ENCODE measurements at regions not wholly inside any gene's neighbourhood (a gene's known extent, or its start where the extent isn't known, plus 50 kb on each side); places are given as distances from the start of the nearest gene placed in this dataset.
"Not testable (repeated sequence)": the region's sequence is repeated elsewhere in the genome, so short reads cannot be mapped to it uniquely, and the experiment has no call there.

GRCh38 chr5:53411388-53411787 lies 69.0 kb upstream of the FST start (continued):
- TF ChIP-seq ZBTB33 (IDR thresholded peaks at IDR 0.05): no peak
- TF ChIP-seq JUND (IDR thresholded peaks at IDR 0.05): no peak
- TF ChIP-seq GABPA (IDR thresholded peaks at IDR 0.05 in 1 of 2, conservative IDR thresholded peaks at IDR 0.05 in 1 of 2): no peak
- no peak for TF ChIP-seq CTCF (IDR thresholded peaks at IDR 0.05; ENCODE audit: low read depth, low read length, missing input control)

- WGBS: 90% methylated on average over 5 of the region's 5 CpGs
- not testable (repeated sequence) for H3K9me3 ChIP-seq (ENCODE audit: control insufficient read depth in 4 of 4, low read length in 3 of 4); H3K9ac ChIP-seq (ENCODE audit: low read depth in 1 of 2, low read length in 2 of 2); H3K4me3 ChIP-seq (ENCODE audit: low read depth in 1 of 3, low read length in 3 of 3); H3K27me3 ChIP-seq (ENCODE audit: control insufficient read depth in 4 of 4, insufficient read depth in 4 of 4, low read length in 3 of 4); H3K36me3 ChIP-seq (ENCODE audit: control insufficient read depth in 4 of 4, insufficient read depth in 3 of 4, low read depth in 1 of 4, low read length in 3 of 4); H3K4me1 ChIP-seq (ENCODE audit: control insufficient read depth in 4 of 4, insufficient read depth in 4 of 4, low read length in 3 of 4); H3K27ac ChIP-seq (ENCODE audit: low read depth in 1 of 2, low read length in 2 of 2); DNase-seq (ENCODE audit: low spot score)
These were observed 67.9 kb upstream of the FST start for GRCh38 chr5:53412499-53412898.

GRCh38 chr5:53416144-53416738 lies 64.2 kb upstream of the FST start:
- Histone ChIP-seq H3K9ac (ENCODE audit: low read depth in 1 of 2, low read length in 2 of 2) (no peak overlapping the region), H3K4me3 (ENCODE audit: low read depth in 1 of 3, low read length in 3 of 3) (no peak overlapping the region), H3K4me1 (ENCODE audit: control insufficient read depth in 4 of 4, insufficient read depth in 4 of 4, low read length in 3 of 4) (no peaks in the 10 kb centered on the region), H3K27me3 (ENCODE audit: control insufficient read depth in 4 of 4, insufficient read depth in 4 of 4, low read length in 3 of 4) (no peaks in the 10 kb centered on the region), H3K27ac (ENCODE audit: low read depth in 1 of 2, low read length in 2 of 2) (no peak overlapping the region), H3K36me3 (ENCODE audit: control insufficient read depth in 4 of 4, insufficient read depth in 3 of 4, low read depth in 1 of 4, low read length in 3 of 4) (no peaks in the 10 kb centered on the region), H3K9me3 (ENCODE audit: control insufficient read depth in 4 of 4, low read length in 3 of 4) (no peaks in the 10 kb centered on the region)
- no peak for DNase-seq (ENCODE audit: low spot score)
- TF ChIP-seq REST (IDR thresholded peaks at IDR 0.05) (no peak), SP1 (IDR thresholded peaks at IDR 0.05) (no peak), RAD21 (IDR thresholded peaks at IDR 0.05) (no peak), MAX (IDR thresholded peaks at IDR 0.05) (no peak), CTCF (IDR thresholded peaks at IDR 0.05; ENCODE audit: low read depth, low read length, missing input control) (no peak), NR2F2 (IDR thresholded peaks at IDR 0.05) (no peak), ZBTB33 (IDR thresholded peaks at IDR 0.05) (no peak), ATF3 (IDR thresholded peaks at IDR 0.05) (no peak), FOXA1 (IDR thresholded peaks at IDR 0.05) (no peak), YY1 (IDR thresholded peaks at IDR 0.05) (no peak), FOXA2 (IDR thresholded peaks at IDR 0.05) (no peak), HNF4A (conservative IDR thresholded peaks at IDR 0.05) (no peak), HNF4G (IDR thresholded peaks at IDR 0.05) (no peak), TAF1 (conservative IDR thresholded peaks at IDR 0.05) (no peak), EGR1 (IDR thresholded peaks at IDR 0.05; ENCODE audit: low read depth in 2 of 2) (no peak), JUND (IDR thresholded peaks at IDR 0.05) (no peak), RXRA (IDR thresholded peaks at IDR 0.05) (no peak), GABPA (IDR thresholded peaks at IDR 0.05 in 1 of 2, conservative IDR thresholded peaks at IDR 0.05 in 1 of 2) (no peak)

Measured in liver (tissue), 8 donors.